ENCODE measurements at regions not wholly inside any gene's neighbourhood (a gene's known extent, or its start where the extent isn't known, plus 50 kb on each side); places are given as distances from the start of the nearest gene placed in this dataset.
"Not testable (repeated sequence)": the region's sequence is repeated elsewhere in the genome, so short reads cannot be mapped to it uniquely, and the experiment has no call there.

DNA sequence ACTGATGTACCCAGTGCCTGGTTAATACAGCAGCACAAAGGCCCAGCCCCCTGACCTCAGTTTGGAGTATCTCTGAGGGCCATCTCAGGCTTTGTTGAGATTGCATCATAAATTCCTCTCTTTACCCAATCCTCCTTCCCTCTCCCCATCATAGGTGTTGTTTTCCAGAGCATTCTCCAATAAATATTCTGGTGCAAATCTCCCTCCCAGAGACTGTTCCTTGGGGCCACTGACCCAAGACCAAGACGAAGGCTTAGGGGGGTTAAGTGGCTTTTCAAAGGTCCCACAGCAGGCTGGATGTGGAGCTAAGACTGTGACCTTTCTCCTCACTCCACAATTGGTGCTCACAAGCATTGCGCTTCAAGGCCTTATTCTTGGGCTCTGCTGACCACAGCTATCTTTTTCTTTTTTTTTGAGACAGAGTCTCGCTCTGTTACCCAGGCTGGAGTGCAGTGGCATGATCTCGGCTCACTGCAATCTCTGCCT is 72.4 kb upstream of the ZMYND8 start:
- peaks cover 0 to 13% (median 6%) of the 10 kb centered on the region in 3 donors for H3K36me3 Mint-ChIP-seq
- H3K4me1 Mint-ChIP-seq = peaks cover 0 to 9% (median 0%) of the 10 kb centered on the region in 4 donors
- ATAC-seq (no peak), DNase-seq (no peak)
- H3K27me3 Mint-ChIP-seq = no peaks in the 10 kb centered on the region
- POLR2A ChIA-PET = no interaction called here
- H3K9me3 Mint-ChIP-seq = peaks cover 0 to 30% (median 4%) of the 10 kb centered on the region in 9 donors
- H3K4me3 Mint-ChIP-seq = no peak overlapping the region
- H3K27ac Mint-ChIP-seq = no peak overlapping the region

DNA sequence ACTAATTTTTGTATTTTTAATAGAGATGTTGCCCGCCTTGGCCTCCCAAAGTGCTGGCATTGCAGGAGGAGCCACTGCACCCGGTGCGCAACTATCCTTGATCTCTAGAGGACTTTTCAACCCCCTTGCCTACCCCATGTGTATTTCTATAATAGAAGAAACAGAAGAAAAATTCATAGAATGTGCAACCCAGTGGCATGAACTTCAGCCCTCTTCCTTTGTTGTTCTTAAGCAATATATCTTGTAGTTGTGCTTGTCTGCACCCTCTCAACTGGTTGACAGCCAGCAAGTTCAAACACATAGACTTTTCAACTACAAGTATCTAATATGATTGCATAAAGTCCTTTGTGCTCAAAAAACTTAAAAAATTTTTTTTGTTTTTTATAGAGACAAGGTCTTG is 72.3 kb upstream of the NCOA3 start:
- no peak for ATAC-seq
- H3K4me3 Mint-ChIP-seq = no peak overlapping the region
- H3K4me1 Mint-ChIP-seq = peaks cover 0 to 9% (median 0%) of the 10 kb centered on the region in 4 donors
- H3K27me3 Mint-ChIP-seq = no peaks in the 10 kb centered on the region
- H3K36me3 Mint-ChIP-seq = peaks cover 0 to 13% (median 6%) of the 10 kb centered on the region in 3 donors
- no peak for DNase-seq
- H3K27ac Mint-ChIP-seq = peak overlapping the region in 1 of 10 donors; percentile 11
- POLR2A ChIA-PET = no interaction called here
- H3K9me3 Mint-ChIP-seq = peaks cover 0 to 30% (median 4%) of the 10 kb centered on the region in 9 donors

DNA sequence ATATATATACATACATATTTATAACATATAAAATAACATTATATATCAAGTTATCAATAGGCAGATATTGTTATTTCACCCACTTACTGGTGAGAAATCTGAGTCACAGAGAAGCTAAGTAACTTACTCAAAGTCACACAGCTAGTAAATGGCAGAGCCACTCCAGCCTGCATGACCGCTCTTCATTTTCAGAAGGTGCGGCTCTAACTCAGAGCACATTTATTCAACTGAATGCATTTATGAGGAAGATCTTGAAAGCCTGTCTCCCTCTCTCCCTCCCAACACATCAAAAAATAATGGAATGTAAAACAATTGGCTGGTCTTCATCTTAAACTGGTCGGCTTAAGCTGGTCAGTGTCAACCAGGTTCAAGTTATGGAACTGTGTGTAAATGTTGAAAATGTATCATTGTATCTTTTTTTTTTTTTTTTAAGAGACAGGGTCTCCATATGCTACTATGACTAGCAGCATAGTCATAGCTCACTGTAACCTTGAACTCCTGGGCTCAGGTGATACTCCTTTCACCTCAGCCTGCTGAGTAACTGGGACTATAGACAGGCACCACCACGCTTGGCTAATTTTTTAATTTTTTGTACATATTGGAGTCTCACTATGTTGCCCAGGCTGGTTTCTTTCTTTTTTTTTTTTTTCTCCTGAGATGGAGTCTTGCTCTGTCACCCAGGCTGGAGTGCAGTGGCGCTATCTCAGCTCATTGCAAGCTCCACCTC is 70.7 kb upstream of the NCOA3 start:
- Mint-ChIP-seq H3K27me3 (no peaks in the 10 kb centered on the region), H3K27ac (no peak overlapping the region), H3K36me3 (peaks cover 0 to 13% (median 6%) of the 10 kb centered on the region in 3 donors), H3K4me1 (peaks cover 0 to 9% (median 0%) of the 10 kb centered on the region in 4 donors), H3K4me3 (no peak overlapping the region), H3K9me3 (peaks cover 0 to 30% (median 4%) of the 10 kb centered on the region in 9 donors)
- no peak for DNase-seq
- POLR2A ChIA-PET = interaction anchor here (0.6 kb wide), 1 partner anchor 58 kb away, joined by 3 read pairs; no protein-coding TSS in a partner anchor
- ATAC-seq = no peak

DNA sequence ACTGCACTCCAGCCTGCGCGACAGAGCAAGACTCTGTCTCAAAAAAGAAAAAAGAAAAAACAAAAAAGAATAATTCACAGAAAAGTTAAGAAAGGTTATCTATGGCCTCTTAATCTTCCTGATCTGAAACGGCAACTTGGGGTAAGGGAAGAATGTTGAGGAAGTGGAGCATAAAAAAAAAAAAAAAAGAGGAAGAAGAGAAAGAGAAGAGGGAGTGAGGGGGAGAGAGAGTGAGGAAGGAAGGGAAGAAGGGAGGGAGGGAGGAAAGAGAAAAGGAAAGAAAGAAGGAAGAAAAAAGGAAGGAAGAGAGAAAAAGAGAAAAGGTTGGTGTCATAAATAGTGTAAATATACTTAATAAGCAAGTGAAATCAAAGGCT is 68.9 kb upstream of the NCOA3 start:
- H3K36me3 Mint-ChIP-seq = peaks cover 0 to 4% (median 0%) of the 10 kb centered on the region in 3 donors
- peaks cover 0 to 9% (median 0%) of the 10 kb centered on the region in 4 donors for H3K4me1 Mint-ChIP-seq
- DNase-seq (no peak), ATAC-seq (no peak)
- H3K9me3 Mint-ChIP-seq = peaks cover 0 to 13% (median under 1%) of the 10 kb centered on the region in 9 donors
- H3K27ac Mint-ChIP-seq = peak overlapping the region in 1 of 10 donors; percentile 77
- POLR2A ChIA-PET = no interaction called here
- no peaks in the 10 kb centered on the region for H3K27me3 Mint-ChIP-seq
- no peak overlapping the region for H3K4me3 Mint-ChIP-seq

DNA sequence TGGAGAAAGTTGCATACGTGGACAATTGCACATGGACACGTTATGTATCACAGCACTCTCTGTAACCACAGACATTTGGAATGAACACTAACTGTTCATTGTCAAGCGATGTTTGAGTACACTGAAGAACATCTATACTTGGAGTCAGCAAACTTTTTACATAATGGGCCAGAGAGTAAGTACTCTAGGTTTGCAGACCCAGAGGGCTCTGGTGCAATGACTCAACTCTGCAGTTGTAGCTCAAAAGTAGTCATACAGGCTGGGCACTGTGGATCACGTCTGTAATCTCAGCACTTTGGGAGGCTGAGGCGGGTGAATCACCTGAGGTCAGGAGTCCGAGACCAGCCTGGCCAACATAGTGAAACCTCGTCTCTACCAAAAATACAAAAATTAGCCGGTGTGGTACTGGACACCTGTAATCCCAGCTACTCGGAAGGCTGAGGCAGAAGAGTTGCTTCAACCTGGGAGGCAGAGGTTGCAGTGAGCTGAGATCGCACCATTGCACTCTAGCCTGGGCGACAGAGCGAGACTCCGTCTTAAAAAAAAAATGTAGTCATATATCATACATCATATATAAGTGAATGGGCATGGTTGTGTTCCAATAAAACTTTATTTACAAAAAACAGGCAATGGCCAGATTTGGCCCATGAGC is 67.4 kb upstream of the NCOA3 start:
- peaks cover 0 to 18% (median 6%) of the 10 kb centered on the region in 4 donors for H3K4me1 Mint-ChIP-seq
- H3K4me3 Mint-ChIP-seq, H3K27ac Mint-ChIP-seq, ATAC-seq, DNase-seq, POLR2A ChIA-PET, H3K9me3 Mint-ChIP-seq, H3K27me3 Mint-ChIP-seq, H3K36me3 Mint-ChIP-seq: not testable (repeated sequence)

DNA sequence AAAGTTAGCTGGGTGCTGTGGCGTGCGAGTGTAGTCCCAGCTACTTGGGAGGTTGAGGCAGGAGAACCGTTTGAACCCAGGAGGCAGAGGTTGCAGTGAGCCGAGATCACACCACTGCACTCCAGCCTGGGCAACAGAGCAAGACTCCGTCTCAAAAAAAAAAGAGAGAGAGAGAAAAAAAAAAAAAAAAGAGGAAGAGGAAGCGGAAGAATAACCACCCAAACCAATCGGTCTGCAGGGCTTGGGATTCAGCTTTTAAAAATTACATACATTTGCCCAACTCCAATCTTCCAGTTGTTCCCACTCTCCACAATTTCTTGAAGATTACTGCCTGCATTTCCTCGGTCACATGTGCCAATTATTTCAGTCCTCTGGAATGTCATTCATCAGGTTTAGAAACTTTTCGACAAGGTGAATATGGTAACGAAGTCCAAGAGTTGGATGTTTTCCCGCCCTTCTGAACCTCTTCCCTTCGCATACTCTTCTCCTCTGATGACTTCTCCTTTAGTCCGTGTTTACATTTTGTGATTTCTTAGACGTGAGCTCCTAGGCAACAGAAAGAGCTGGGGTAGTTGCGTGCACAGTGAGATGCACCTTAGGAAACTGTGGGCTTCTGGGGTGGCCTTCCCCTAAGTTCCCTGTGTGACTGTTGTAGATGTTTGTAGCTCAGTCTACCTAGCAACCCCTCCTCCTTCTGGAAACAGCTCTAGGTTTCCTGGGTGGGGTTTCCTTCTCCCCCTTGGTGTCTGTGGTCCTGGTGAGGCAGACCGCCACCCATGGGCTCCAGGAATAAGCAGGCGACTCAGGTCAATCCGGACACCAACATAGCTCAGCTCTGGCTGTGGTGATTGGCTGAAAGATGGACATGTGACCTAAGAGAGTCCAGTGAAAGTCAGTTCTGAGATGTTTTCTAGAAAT is 63.0 kb upstream of the NCOA3 start:
- H3K4me1 Mint-ChIP-seq = peaks cover 0 to 18% (median 6%) of the 10 kb centered on the region in 4 donors
- ATAC-seq (peak in 1 of 2 donors; percentile 50), DNase-seq (no peak)
- no peaks in the 10 kb centered on the region for H3K36me3 Mint-ChIP-seq
- POLR2A ChIA-PET = no interaction called here
- peak overlapping the region in 2 of 10 donors; percentile 14 to 44 for H3K4me3 Mint-ChIP-seq
- peak overlapping the region in 3 of 10 donors; percentile 54 to 64 (median 62) for H3K27ac Mint-ChIP-seq
- H3K9me3 Mint-ChIP-seq = no peaks in the 10 kb centered on the region
- H3K27me3 Mint-ChIP-seq = no peaks in the 10 kb centered on the region

- no peak overlapping the region for H3K4me3 Mint-ChIP-seq
- POLR2A ChIA-PET = interaction anchor here (0.6 kb wide), 1 partner anchor 105 kb away, joined by 7 read pairs; no protein-coding TSS in a partner anchor
- ATAC-seq (no peak), DNase-seq (no peak)
- H3K9me3 Mint-ChIP-seq = no peaks in the 10 kb centered on the region
- H3K27me3 Mint-ChIP-seq = no peaks in the 10 kb centered on the region
- H3K4me1 Mint-ChIP-seq = peaks cover 0 to 18% (median 6%) of the 10 kb centered on the region in 4 donors
- H3K36me3 Mint-ChIP-seq = no peaks in the 10 kb centered on the region
- H3K27ac Mint-ChIP-seq = peak overlapping the region in 1 of 10 donors; percentile 45
Measured at GRCh38 chr20:47440857-47441773, 60.6 kb upstream of the NCOA3 start.

DNA sequence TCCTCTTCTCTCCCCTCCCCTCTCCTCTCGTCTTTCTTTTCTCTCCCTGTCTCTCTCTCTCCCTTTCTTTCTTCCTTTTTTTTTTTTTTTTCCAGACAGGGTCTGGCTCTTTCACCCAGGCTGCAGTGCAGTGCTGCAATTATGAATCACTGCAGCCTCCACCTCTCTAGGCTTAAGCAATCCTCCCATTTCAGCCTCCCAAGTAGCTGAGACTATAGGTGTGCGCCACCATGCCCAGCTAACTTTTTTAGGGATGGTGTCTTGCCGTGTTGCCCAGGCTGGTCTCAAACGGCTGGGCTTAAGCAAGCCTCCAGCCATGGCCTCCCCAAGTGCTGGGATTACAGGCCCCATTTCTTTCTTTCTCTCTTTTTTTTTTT is 59.9 kb upstream of the NCOA3 start:
- no peak for DNase-seq
- peak overlapping the region in 1 of 10 donors; percentile 45 for H3K27ac Mint-ChIP-seq
- peaks cover 0 to 18% (median 6%) of the 10 kb centered on the region in 4 donors for H3K4me1 Mint-ChIP-seq
- no peaks in the 10 kb centered on the region for H3K27me3 Mint-ChIP-seq
- POLR2A ChIA-PET = interaction anchor here (0.6 kb wide), 1 partner anchor 104 kb away, joined by 7 read pairs; no protein-coding TSS in a partner anchor
- no peak overlapping the region for H3K4me3 Mint-ChIP-seq
- no peaks in the 10 kb centered on the region for H3K36me3 Mint-ChIP-seq
- no peak for ATAC-seq
- no peaks in the 10 kb centered on the region for H3K9me3 Mint-ChIP-seq

DNA sequence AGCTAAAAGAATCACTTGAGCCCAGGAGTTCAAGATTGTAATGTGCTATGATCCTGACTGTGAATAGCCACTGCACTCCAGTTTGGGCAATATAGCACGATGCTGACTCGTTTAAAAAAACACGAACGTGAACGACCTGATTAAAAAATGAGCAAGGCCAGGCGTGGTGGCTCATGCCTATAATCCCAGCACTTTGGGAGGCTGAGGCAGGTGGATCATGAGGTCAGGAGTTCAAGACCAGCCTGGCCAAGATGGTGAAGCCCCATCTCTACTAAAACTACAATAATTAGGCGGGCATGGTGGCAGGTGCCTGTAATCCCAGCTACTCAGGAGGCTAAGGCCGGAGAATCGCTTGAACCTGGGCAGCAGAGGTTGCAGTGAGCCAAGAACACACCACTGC is 58.6 kb upstream of the NCOA3 start:
- H3K36me3 Mint-ChIP-seq, H3K27ac Mint-ChIP-seq, H3K27me3 Mint-ChIP-seq, ATAC-seq, H3K9me3 Mint-ChIP-seq, H3K4me3 Mint-ChIP-seq, POLR2A ChIA-PET, DNase-seq: not testable (repeated sequence)
- H3K4me1 Mint-ChIP-seq = peaks cover 0 to 17% (median 6%) of the 10 kb centered on the region in 4 donors

DNA sequence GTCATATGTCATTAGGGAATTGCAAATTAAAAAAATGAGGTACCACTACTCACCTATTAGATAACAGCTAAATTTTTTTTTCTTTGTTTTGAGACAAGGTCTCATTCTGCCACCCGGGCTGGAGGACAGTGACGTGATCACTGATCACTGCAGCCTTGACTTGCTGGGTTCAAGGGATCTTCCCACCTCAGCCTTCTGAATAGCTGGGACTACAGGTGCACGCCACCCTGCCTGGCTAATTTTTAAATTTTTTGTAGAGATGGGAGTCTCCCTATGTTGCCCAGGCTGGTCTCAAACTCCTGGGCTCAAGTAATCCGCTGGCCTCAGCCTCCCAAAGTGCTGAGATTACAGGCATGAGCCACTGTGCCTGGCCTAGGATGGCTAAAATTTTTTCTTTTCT is 57.1 kb upstream of the NCOA3 start:
- Mint-ChIP-seq H3K27ac (no peak overlapping the region), H3K36me3 (no peaks in the 10 kb centered on the region), H3K9me3 (no peaks in the 10 kb centered on the region), H3K4me3 (no peak overlapping the region), H3K27me3 (no peaks in the 10 kb centered on the region), H3K4me1 (peaks cover 0 to 9% (median 0%) of the 10 kb centered on the region in 4 donors)
- POLR2A ChIA-PET = interaction anchor here (0.7 kb wide), 1 partner anchor 1353 kb away, joined by 4 read pairs; no protein-coding TSS in a partner anchor
- DNase-seq (no peak), ATAC-seq (no peak)

GRCh38 chr20:47445291-47445690 is 56.4 kb upstream of the NCOA3 start:
- no peaks in the 10 kb centered on the region for H3K9me3 Mint-ChIP-seq
- H3K4me1 Mint-ChIP-seq = peaks cover 0 to 5% (median 0%) of the 10 kb centered on the region in 4 donors
- no peak for DNase-seq
- POLR2A ChIA-PET = no interaction called here
- no peak for ATAC-seq
- no peaks in the 10 kb centered on the region for H3K36me3 Mint-ChIP-seq
- no peak overlapping the region for H3K4me3 Mint-ChIP-seq
- no peaks in the 10 kb centered on the region for H3K27me3 Mint-ChIP-seq
- no peak overlapping the region for H3K27ac Mint-ChIP-seq
